HG03159 (cell line): ENCODE measurements at regions not wholly inside any gene's neighbourhood (a gene's known extent, or its start where the extent isn't known, plus 50 kb on each side); places are given as distances from the start of the nearest gene placed in this dataset.
"Not testable (repeated sequence)": the region's sequence is repeated elsewhere in the genome, so short reads cannot be mapped to it uniquely, and the experiment has no call there.

ENCODE experiments used
- ATAC-seq: cut with Tn5 transposase; IDR thresholded peaks from one replicate; pipeline ENCODE4 v1.9.1; 2021; ENCODE audit warnings: mild to moderate bottlenecking, moderate library complexity; ENCODE audit not compliant: unreplicated experiment

- no peak for ATAC-seq
Measured at GRCh38 chr7:118878336-118878735, 653.8 kb downstream of the ANKRD7 start.

- no peak for ATAC-seq
Measured at GRCh38 chr7:118898284-118898683, 673.8 kb downstream of the ANKRD7 start.

GRCh38 chr7:118902600-118902999 is 678.1 kb downstream of the ANKRD7 start:
- no peak for ATAC-seq

- ATAC-seq: no peak
Measured at GRCh38 chr7:118907911-118908527, 683.5 kb downstream of the ANKRD7 start.

- ATAC-seq: not testable (repeated sequence)
Measured at GRCh38 chr7:118916120-118916519, 691.6 kb downstream of the ANKRD7 start.

GRCh38 chr7:118918556-118918955 is 694.1 kb downstream of the ANKRD7 start:
- no peak for ATAC-seq

GRCh38 chr7:118938845-118939244 is 714.3 kb downstream of the ANKRD7 start:
- no peak for ATAC-seq

- no peak for ATAC-seq
Measured at GRCh38 chr7:118944271-118944670, 719.8 kb downstream of the ANKRD7 start.

GRCh38 chr7:118945911-118946682 is 721.6 kb downstream of the ANKRD7 start:
- no peak for ATAC-seq

- no peak for ATAC-seq
Measured at GRCh38 chr7:118948508-118948907, 724.0 kb downstream of the ANKRD7 start.

- ATAC-seq: no peak
Measured at GRCh38 chr7:118949031-118949430, 724.5 kb downstream of the ANKRD7 start.

GRCh38 chr7:118956285-118956684 is 731.8 kb downstream of the ANKRD7 start:
- ATAC-seq: not testable (repeated sequence)

GRCh38 chr7:118969370-118969769 is 744.9 kb downstream of the ANKRD7 start:
- ATAC-seq: no peak

- no peak for ATAC-seq
Measured at GRCh38 chr7:118971706-118972105, 747.2 kb downstream of the ANKRD7 start.

GRCh38 chr7:118974836-118975235 is 750.3 kb downstream of the ANKRD7 start:
- no peak for ATAC-seq

- no peak for ATAC-seq
Measured at GRCh38 chr7:118995350-118995749, 770.8 kb downstream of the ANKRD7 start.

- ATAC-seq: no peak
Measured at GRCh38 chr7:119007236-119007635, 782.7 kb downstream of the ANKRD7 start.

GRCh38 chr7:119010635-119011034 is 786.1 kb downstream of the ANKRD7 start:
- no peak for ATAC-seq

- no peak for ATAC-seq
Measured at GRCh38 chr7:119026391-119026790, 801.9 kb downstream of the ANKRD7 start.

- no peak for ATAC-seq
Measured at GRCh38 chr7:119028736-119029135, 804.2 kb downstream of the ANKRD7 start.

- not testable (repeated sequence) for ATAC-seq
Measured at GRCh38 chr7:119032136-119032535, 807.6 kb downstream of the ANKRD7 start.

GRCh38 chr7:119033641-119034040 is 809.1 kb downstream of the ANKRD7 start:
- no peak for ATAC-seq
